ENCODE measurements at regions not wholly inside any gene's neighbourhood (a gene's known extent, or its start where the extent isn't known, plus 50 kb on each side); places are given as distances from the start of the nearest gene placed in this dataset.

- no peak for DNase-seq (ENCODE audit: low spot score)
These were observed 94.3 kb upstream of the NR3C1 start for GRCh38 chr5:143497749-143498148.

GRCh38 chr5:143496943-143497342 is 93.5 kb upstream of the NR3C1 start:
- no peak for DNase-seq (ENCODE audit: low spot score)

DNA sequence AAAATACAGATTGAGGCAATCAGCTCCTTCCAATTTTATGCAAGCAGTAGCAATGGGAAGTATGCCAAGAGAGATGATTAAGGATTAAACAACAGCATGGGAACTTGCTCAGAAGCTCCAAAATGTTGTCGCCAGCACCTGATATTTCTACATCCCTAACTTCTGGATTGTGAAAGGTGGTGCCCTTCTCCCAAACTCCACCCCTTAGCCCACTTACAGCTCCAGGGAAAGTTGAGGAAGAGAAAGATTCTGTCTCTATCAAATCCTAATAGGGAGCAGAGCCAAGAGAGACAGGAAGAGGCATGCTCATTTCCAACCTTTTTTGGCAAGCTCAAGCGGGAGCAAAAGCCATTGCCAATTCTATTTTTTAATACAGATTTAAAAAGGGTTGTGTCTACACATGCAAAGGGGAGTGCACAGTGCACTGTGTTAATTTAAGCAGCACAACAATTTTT is 92.4 kb upstream of the NR3C1 start:
- no peak for DNase-seq (ENCODE audit: low spot score)

DNA sequence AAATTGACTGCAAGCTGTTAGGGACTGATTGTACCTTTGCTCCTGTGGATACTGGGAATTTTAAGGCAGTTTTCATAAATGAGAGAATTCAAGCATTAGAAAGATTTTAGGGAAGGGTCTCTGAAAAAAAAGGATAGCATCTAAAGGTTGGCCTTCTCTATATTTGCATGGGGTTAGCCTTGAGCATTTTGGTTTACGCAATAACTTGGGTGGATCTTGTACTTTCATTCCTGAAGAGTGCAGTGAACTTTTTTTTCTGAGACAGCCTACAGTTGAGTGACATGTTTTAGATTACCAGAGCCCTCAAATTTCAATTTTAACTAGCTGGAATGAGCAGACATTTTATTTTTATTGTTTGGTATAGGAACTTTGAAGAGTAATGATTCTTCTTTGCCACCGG is 91.6 kb upstream of the NR3C1 start:
- DNase-seq (ENCODE audit: low spot score), result no peak

DNA sequence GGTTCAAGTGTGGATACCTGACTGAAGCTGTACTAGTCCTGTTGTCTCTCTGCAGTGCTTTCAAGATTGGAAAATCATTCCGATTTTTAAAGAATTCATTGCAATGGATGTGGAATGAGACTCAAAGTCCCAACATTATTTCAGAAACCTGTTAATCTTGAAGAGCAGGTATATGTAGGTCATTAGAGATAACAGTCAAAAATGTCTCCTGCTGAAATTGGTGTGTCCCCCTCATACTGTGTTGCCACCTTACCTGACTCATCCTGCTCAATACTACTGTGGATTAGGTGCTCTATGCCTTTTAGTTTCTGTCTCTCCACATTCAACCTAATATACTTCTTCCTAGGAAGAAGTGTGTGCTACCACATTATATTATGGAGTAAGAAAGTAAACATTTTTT is 91.1 kb upstream of the NR3C1 start:
- DNase-seq (ENCODE audit: low spot score), result no peak

DNA sequence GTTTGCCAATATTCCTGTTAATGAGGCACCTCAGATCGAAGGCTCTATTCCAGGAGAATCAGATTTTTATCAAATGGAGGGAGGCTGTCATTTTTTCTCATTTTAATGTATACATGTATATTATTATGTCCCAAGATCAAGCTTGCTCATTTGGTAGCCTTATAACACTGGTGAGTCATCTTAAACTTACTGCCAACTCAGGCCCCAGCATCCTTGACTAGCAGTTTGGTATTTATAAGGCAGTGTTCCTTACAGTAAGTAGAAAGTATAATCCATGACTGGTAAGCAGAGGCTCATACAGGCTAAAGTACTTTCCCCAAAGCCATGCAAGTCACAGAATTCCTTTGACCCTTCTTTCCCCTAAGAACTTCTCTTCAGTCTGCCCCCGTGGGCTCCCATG is 90.7 kb upstream of the NR3C1 start:
- no peak for DNase-seq (ENCODE audit: low spot score)

DNA sequence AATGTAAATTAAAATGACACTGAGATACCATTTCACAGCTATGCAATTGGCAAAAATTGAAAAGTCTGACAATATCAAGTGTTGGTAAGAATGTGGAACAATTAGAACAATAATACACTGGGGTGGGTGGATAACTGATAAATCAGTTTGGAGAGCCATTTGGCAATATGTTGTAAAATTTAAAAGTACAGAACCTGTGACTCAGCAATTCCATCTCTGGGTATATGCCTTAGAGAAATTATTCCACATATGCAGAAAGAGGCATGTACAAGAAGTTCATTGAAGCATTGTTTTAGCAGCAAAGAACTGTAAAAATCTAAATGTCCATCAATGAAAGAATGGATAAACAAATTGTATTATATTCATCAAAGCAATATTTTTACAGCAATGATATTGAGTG is 89.3 kb upstream of the NR3C1 start:
- DNase-seq (ENCODE audit: low spot score), result no peak

GRCh38 chr5:143491646-143492045 is 88.2 kb upstream of the NR3C1 start:
- DNase-seq (ENCODE audit: low spot score), result no peak

- DNase-seq (ENCODE audit: low spot score), result no peak
These were observed 84.9 kb upstream of the NR3C1 start for GRCh38 chr5:143488381-143488780.

GRCh38 chr5:143484601-143485000 is 81.1 kb upstream of the NR3C1 start:
- no peak for DNase-seq (ENCODE audit: low spot score)

GRCh38 chr5:143481697-143482531 is 78.4 kb upstream of the NR3C1 start:
- DNase-seq (ENCODE audit: low spot score), result no peak

DNA sequence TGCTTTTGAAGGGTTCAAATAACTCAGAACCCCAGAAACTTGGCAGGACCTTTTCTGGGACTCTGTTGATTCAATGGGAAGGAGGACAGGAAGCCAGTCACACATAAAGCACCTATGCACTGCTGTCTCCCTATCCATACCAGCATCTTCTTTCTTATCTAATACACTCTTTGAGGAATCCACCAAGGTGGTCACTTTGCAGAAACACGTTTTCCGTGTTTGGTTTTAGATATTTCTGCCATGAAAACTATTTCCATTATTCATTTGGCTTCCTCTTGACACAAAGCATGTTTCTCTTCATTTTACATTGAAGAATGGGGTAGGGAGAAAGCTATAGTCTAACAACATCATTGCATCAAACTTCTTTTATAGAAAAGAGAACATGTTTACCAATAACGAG is 76.5 kb upstream of the NR3C1 start:
- DNase-seq (ENCODE audit: low spot score), result no peak

DNA sequence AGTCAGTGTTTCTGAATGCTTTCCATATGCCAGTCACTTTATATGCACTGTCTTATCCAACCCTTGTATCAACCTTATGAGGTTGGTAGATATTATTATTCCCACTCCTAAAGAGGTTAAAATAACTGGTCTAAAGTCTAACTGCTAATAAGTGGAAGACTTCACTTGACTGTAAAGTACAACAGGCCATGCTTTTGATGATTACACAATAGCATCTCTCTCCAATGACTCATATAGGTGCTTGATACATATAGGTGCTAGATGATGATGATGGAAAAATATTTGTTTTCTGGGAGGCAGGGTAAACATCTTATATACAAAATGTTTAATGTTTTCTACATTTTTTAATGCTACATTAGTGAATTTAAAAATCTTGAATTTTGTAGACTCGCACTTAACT is 75.9 kb upstream of the NR3C1 start:
- DNase-seq (ENCODE audit: low spot score), result no peak

GRCh38 chr5:143476601-143477211 is 73.2 kb upstream of the NR3C1 start:
- no peak for DNase-seq (ENCODE audit: low spot score)

GRCh38 chr5:143474616-143475015 is 71.1 kb upstream of the NR3C1 start:
- DNase-seq (ENCODE audit: low spot score), result no peak

GRCh38 chr5:143473481-143473880 is 70.0 kb upstream of the NR3C1 start:
- no peak for DNase-seq (ENCODE audit: low spot score)

- no peak for DNase-seq (ENCODE audit: low spot score)
These were observed 69.1 kb upstream of the NR3C1 start for GRCh38 chr5:143472576-143472975.

- no peak for DNase-seq (ENCODE audit: low spot score)
These were observed 68.4 kb upstream of the NR3C1 start for GRCh38 chr5:143471666-143472464.

DNA sequence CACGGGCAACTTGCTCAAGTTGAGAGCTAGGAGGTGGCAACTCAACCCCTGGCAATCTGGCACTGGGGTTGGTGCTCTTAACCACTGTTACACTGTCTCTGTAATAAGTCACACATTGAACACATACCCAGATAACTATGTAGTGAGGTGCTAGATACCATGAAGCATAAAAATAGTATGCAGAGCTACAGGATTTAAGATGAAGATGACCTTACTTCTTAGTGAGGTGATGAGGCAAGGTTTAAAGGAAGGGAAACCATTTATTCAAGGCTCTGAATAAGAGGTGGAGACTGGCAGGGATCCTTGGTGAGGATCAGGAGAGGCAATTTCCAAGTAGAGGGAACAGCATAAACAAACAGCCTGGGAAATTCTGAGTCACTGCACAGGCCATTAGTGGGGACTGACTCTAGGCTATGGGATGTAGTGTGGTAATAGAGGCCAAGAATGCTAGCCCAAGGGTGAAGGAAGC is 67.6 kb upstream of the NR3C1 start:
- no peak for DNase-seq (ENCODE audit: low spot score)

DNA sequence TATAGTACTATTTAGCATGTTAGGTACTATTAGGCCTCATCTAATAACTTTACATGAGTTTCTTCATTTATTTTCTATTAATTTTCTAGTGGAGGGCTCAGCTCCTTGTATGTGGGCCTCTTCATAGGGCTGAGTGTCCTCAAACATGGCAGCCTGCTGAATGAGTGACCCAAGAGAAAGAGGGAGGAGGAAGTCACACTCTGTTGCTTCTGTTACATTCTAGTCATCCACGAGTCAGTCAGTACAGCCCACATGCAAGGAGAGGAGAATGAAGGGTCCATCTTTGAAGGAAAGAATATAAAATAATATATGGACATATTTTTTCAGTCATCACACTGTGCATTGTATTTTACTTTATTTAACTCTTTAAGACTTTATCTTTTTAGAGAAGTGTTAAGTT is 66.6 kb upstream of the NR3C1 start:
- DNase-seq (ENCODE audit: low spot score), result no peak

DNA sequence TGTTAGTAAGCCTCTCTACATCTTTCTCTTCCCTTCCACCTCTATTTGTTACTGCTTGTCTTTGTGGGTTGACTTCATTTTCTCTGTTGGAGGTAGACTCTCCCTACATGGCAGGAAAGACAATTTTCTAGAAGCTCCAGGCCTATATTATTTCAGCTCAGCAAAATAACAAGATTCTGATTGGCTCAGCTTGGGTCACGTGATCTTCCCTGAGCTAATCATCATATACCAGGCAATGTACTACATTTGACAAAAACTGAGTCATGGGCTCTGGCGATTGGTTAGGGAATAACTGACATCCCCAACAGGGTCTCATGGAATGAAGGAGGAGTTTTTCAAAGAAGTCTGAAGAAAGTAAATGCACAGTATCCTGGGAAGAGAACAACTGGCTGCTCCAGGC is 65.6 kb upstream of the NR3C1 start:
- no peak for DNase-seq (ENCODE audit: low spot score)

DNA sequence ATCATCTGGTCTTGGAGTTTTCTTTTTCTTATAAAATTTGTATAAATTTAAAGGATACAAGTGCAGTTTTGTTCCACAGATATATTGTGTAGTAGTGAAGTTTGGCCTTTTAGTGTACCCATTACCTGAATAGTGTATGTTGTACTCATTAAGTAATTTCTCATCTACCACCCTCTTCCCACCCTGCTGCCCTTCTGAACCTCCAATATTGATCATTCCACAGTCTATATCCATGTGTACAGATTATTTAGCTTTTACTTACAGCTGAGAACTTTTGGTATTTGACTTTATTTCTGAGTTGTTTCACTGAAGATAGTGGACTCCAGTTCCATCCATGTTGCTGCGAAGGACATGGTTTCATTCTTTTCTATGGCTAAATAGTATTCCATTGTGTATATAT is 63.1 kb upstream of the NR3C1 start:
- no peak for DNase-seq (ENCODE audit: low spot score)

All from ecto neural progenitor cell (in vitro differentiated cells).